Stomach (tissue), 8 donors: ENCODE measurements at regions not wholly inside any gene's neighbourhood (a gene's known extent, or its start where the extent isn't known, plus 50 kb on each side); places are given as distances from the start of the nearest gene placed in this dataset.

Experiments used
- DNase-seq, 2 donors: peaks; one replicate each; pipeline versions ENCODE4 v3.0.0 to v3.0.0-alpha.2; 2013 to 2019
- H3K27ac ChIP-seq, 5 donors: fragments of 200-600 bp in 4 of 5; sonication (generic) in 4 of 5; one replicate each; pipeline ENCODE4 v1.5.1; 2013 to 2019; ENCODE audit warnings: mild to moderate bottlenecking in 1 of 5, moderate library complexity in 1 of 5
- H3K27me3 ChIP-seq, 3 donors: fragments of 200-600 bp; sonication (generic); one replicate each; pipeline ENCODE4 v1.5.1; 2017 to 2019; ENCODE audit warnings: mixed run types in 1 of 3
- H3K36me3 ChIP-seq, 4 donors: fragments of 200-600 bp; sonication (generic); 1 replicate in 3 of 4; 2 replicates in 1 of 4; pipeline ENCODE4 v1.5.1; 2016 to 2019
- H3K4me1 ChIP-seq, 4 donors: fragments of 200-600 bp; sonication (generic); one replicate each; pipeline ENCODE4 v1.5.1; 2016 to 2019
- H3K4me3 ChIP-seq, 4 donors: fragments of 200-600 bp; sonication (generic) in 3 of 4; one replicate each; pipeline ENCODE4 v1.5.1; 2016 to 2019; ENCODE audit warnings: mild to moderate bottlenecking in 1 of 4
- H3K9me3 ChIP-seq, 4 donors: fragments of 200-600 bp; sonication (generic); one replicate each; pipeline ENCODE4 v1.5.1; 2016 to 2019
- CTCF ChIP-seq, 7 experiments: fragments of 450-650 bp in 4 of 7; fragments of 200-600 bp in 3 of 7; sonication (generic) in 3 of 7; IDR thresholded peaks; one replicate each; pipeline ENCODE4 v1.5.1; 2016 to 2019; ENCODE audit warnings: antibody characterized with exemption in 7 of 7, control low read depth in 2 of 7, mild to moderate bottlenecking in 1 of 7
- EP300 ChIP-seq: sonication (generic); formaldehyde crosslinking; IDR thresholded peaks from one replicate; pipeline ENCODE4 v1.6.1; 2017; ENCODE audit warnings: antibody characterized with exemption
- POLR2A ChIP-seq, 4 donors: fragments of 450-650 bp; IDR thresholded peaks; one replicate each; pipeline ENCODE4 v1.6.1; 2016; ENCODE audit warnings: antibody characterized with exemption in 4 of 4, control low read depth in 2 of 4, mild to moderate bottlenecking in 1 of 4, moderate library complexity in 1 of 4
- POLR2AphosphoS5 ChIP-seq, 3 donors: sonication (generic); formaldehyde crosslinking; IDR thresholded peaks; one replicate each; pipeline ENCODE4 v1.6.1; 2016; ENCODE audit warnings: antibody characterized with exemption in 3 of 3
- WGBS, 5 donors: extraction: QIAGEN DNeasy Blood & Tissue Kit in 3 of 5; methylation state at CpG; one replicate each; pipeline versions ENCODE4 v1.1.5 to v1.1.7; 2013 to 2018; 5-methylcytosine and 5-hydroxymethylcytosine counted together
- intact Hi-C: fragments of 100-400 bp; cut with DNase I; formaldehyde crosslinking; loops from one replicate; pipeline ENCODE4 v1.15.1; 2023; ENCODE audit warnings: low total_unique reads
- donor health status: healthy with polysubstance abuse.
- donor health status: Bipolar disorder and iron deficiency.
- donor health status: healthy.

- Histone ChIP-seq H3K27ac (no peak overlapping the region), H3K4me3 (no peak overlapping the region), H3K36me3 (no peaks in the 10 kb centered on the region), H3K4me1 (no peaks in the 10 kb centered on the region), H3K27me3 (no peaks in the 10 kb centered on the region), H3K9me3 (no peaks in the 10 kb centered on the region)
- no peak for DNase-seq
- TF ChIP-seq EP300 (no peak), POLR2A (IDR thresholded peaks at IDR 0.05) (no peak), POLR2AphosphoS5 (IDR thresholded peaks at IDR 0.05) (no peak), CTCF (IDR thresholded peaks at IDR 0.05) (no peak)
- 55 to 82% (median 69%) methylated on average over 3 of the region's 3 CpGs for WGBS, 5 donors
- intact Hi-C loops = no loop called here
Observed at GRCh38 chr2:59871830-59872229, 681.6 kb downstream of the BCL11A start.

DNA sequence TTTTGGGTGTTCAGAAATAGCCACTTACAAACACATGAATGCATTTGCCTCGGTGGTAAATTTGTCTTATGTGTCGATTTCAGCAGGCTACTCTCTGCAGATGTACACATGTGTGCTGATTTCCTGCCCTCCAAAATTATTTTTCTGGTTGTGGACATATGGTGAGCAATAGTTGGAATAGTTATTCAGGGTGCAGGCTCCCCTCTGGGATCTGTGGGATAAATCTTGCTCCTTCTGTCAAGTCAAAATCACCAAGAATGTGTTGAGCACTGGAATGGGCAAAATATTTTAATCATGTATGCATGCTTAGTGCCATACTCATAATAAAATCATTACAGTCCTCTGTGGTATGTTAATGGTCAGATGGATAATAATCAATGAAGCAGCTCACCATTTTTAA is 684.5 kb downstream of the BCL11A start:
- Histone ChIP-seq H3K4me1 (no peaks in the 10 kb centered on the region), H3K36me3 (no peaks in the 10 kb centered on the region), H3K4me3 (no peak overlapping the region), H3K9me3 (no peaks in the 10 kb centered on the region), H3K27me3 (no peaks in the 10 kb centered on the region), H3K27ac (no peak overlapping the region)
- DNase-seq = no peak
- WGBS, 5 donors = 65 to 91% (median 76%) methylated on average over 2 of the region's 2 CpGs
- intact Hi-C loops = no loop called here
- TF ChIP-seq POLR2A (IDR thresholded peaks at IDR 0.05) = no peak
- no peak for TF ChIP-seq POLR2AphosphoS5 (IDR thresholded peaks at IDR 0.05)
- TF ChIP-seq EP300 = no peak

GRCh38 chr2:59866436-59866835 is 687.0 kb downstream of the BCL11A start:
- intact Hi-C loops = no loop called here
- WGBS, 5 donors = 70 to 91% (median 84%) methylated on average over 3 of the region's 3 CpGs
- Histone ChIP-seq H3K27ac (no peak overlapping the region), H3K27me3 (no peaks in the 10 kb centered on the region), H3K36me3 (no peaks in the 10 kb centered on the region), H3K4me1 (no peaks in the 10 kb centered on the region), H3K9me3 (peaks cover 0 to 9% (median 7%) of the 10 kb centered on the region in 4 donors), H3K4me3 (no peak overlapping the region)
- TF ChIP-seq CTCF (IDR thresholded peaks at IDR 0.05) = no peak
- no peak for TF ChIP-seq EP300
- no peak for TF ChIP-seq POLR2AphosphoS5 (IDR thresholded peaks at IDR 0.05)
- TF ChIP-seq POLR2A (IDR thresholded peaks at IDR 0.05) = no peak
- no peak for DNase-seq

DNA sequence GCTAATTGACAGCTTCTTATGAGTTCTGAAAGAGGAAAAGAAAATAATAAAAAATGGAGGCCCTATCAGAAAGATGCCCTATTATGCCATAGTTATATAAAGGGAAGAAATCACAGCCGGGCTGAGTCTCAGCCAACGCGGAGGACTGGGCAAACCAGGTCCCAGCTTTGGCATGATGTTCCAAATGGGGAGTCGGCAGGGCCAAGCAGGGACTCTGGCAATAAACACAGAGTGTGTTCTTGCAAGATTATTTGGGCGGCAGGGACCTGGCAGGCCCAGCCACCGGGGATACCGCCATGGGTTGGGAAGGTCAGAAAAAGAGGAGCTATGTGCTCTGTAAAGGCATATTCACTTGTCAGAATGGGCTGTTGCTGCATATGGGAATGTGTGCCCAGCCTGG is 694.9 kb downstream of the BCL11A start:
- Histone ChIP-seq H3K4me1 (no peaks in the 10 kb centered on the region), H3K4me3 (no peak overlapping the region), H3K36me3 (no peaks in the 10 kb centered on the region), H3K27me3 (no peaks in the 10 kb centered on the region), H3K9me3 (peaks cover 0 to 20% (median 14%) of the 10 kb centered on the region in 4 donors), H3K27ac (no peak overlapping the region)
- TF ChIP-seq EP300 (no peak), POLR2A (IDR thresholded peaks at IDR 0.05) (no peak), POLR2AphosphoS5 (IDR thresholded peaks at IDR 0.05) (no peak), CTCF (IDR thresholded peaks at IDR 0.05) (no peak)
- DNase-seq = no peak
- 92 to 97% (median 95%) methylated on average over 7 of the region's 7 CpGs for WGBS, 5 donors
- intact Hi-C loops = no loop called here

- TF ChIP-seq CTCF (IDR thresholded peaks at IDR 0.05) (no peak), POLR2AphosphoS5 (IDR thresholded peaks at IDR 0.05) (no peak), EP300 (no peak), POLR2A (IDR thresholded peaks at IDR 0.05) (no peak)
- Histone ChIP-seq H3K4me1 (no peaks in the 10 kb centered on the region), H3K27ac (no peak overlapping the region), H3K9me3 (peaks cover 0 to 20% (median 13%) of the 10 kb centered on the region in 4 donors), H3K36me3 (no peaks in the 10 kb centered on the region), H3K27me3 (no peaks in the 10 kb centered on the region), H3K4me3 (no peak overlapping the region)
- DNase-seq = no peak
- intact Hi-C loops = no loop called here
Observed at GRCh38 chr2:59857109-59857508, 696.3 kb downstream of the BCL11A start.
